ENCODE measurements at regions not wholly inside any gene's neighbourhood (a gene's known extent, or its start where the extent isn't known, plus 50 kb on each side); places are given as distances from the start of the nearest gene placed in this dataset.

DNA sequence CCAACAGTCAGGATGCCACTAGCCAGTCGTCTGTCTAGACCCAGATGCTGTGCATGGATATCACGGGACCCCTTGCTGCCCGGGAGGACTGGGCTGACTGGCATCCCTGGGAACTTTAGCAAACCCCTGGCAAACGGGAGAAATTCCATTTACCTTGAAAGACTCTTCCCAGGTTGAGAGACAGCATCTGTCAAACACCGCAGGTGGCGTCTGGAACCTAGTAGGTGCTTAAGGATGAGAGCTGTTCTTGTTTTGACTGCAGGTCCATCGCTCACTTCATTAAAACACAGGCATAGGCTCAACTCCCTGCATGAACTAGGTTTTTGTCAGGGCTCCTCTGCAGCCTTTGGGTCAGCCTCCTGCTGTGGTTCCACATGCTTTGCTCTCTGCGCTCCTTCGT, 546.3 kb downstream of the BCL11B start:
- DNase-seq (ENCODE audit: low read depth): no peak
- H3K4me3 ChIP-seq (ENCODE audit: low read length): no peak overlapping the region
- no peak for TF ChIP-seq CTCF (conservative IDR thresholded peaks at IDR 0.05; ENCODE audit: low read depth, low read length)

DNA sequence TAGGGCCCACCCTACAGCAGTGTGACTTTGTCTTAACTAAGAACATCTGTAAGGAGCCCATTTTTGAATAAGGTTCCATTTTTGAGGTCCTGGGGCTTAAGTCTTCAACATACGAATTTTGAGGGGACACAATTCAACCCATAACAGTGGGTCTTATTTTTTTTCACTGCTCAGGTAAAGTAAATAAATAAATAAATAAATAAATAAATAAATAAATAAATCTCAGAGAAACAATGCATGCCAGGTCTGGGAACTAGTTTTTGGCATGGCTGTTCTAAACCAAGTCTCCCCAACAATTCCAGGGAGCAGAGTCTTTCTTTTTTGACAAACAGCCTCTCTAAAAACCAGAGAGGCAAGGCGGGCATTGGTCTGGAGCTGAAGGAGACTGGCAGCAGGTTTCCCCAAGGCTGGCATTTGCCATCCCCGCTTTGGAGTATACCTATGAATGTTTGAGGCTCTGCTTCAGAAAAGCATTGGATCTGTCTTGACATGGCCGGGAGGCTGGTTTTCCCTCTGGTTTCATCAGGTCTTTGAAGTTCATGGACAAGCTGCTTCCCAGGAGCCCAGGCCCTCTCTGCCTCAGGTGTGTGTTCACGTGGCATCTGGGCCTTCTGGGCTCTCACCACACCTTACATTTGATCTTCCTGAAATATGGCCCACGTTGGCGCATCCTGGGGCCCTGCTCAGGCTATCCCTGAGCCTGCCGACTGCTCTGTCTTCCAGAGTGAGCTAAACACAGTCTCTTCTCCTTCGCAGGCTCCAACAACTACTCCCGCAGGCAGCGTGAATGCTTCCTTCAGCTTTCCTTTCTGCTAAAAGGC, 545.2 kb downstream of the BCL11B start:
- DNase-seq (ENCODE audit: low read depth): no peak
- TF ChIP-seq CTCF (conservative IDR thresholded peaks at IDR 0.05; ENCODE audit: low read depth, low read length): no peak
- H3K4me3 ChIP-seq (ENCODE audit: low read length): no peak overlapping the region

DNA sequence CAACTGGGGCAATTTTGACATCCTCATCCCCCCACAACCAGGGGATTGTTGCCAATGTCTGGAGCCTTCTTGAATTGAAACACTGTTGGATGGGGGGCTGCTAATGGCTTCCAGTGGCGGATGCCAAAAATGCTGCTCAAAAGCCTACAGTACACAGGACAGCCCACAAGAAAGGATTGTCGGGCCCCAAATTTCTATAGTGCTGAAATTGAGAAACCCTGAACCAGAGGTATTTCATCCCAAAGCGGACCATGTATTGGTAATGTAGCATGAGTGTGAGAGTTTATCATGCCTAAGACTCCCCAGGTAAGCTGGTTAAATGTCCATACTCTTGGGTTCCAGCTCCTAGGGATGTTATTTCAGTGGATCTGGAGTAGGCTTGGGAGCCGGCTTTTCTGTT, 544.0 kb downstream of the BCL11B start:
- no peak for TF ChIP-seq CTCF (conservative IDR thresholded peaks at IDR 0.05; ENCODE audit: low read depth, low read length)
- H3K4me3 ChIP-seq (ENCODE audit: low read length): no peak overlapping the region
- DNase-seq (ENCODE audit: low read depth): no peak

- no peak overlapping the region for H3K4me3 ChIP-seq (ENCODE audit: low read length)
- no peak for DNase-seq (ENCODE audit: low read depth)
- TF ChIP-seq CTCF (conservative IDR thresholded peaks at IDR 0.05; ENCODE audit: low read depth, low read length): no peak
These were observed 543.2 kb downstream of the BCL11B start for GRCh38 chr14:98728836-98729235.

DNA sequence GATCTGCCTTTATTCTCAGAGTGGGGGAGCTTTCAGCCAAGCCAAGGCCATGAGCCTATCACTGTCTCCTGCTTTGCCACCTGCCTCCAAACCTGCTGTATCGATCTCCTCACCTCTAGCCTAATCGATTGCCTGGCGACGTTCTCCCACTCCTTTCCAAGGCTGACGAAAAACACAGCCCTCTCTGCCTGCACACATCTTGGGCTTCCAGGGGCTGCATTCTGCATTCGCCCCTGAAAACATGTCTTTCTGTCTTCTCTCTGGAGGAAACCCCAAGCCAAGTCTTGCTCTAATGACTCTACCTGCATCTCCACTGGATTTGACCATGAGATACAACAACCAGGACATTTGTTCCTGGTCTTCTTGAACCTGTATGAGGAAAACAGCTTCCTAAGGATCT, 540.7 kb downstream of the BCL11B start:
- TF ChIP-seq CTCF (conservative IDR thresholded peaks at IDR 0.05; ENCODE audit: low read depth, low read length): no peak
- DNase-seq (ENCODE audit: low read depth): no peak
- H3K4me3 ChIP-seq (ENCODE audit: low read length): no peak overlapping the region

GRCh38 chr14:98731701-98732100, 540.3 kb downstream of the BCL11B start:
- no peak overlapping the region for H3K4me3 ChIP-seq (ENCODE audit: low read length)
- DNase-seq (ENCODE audit: low read depth): no peak
- TF ChIP-seq CTCF (conservative IDR thresholded peaks at IDR 0.05; ENCODE audit: low read depth, low read length): no peak

GRCh38 chr14:98733536-98733935, 538.5 kb downstream of the BCL11B start:
- H3K4me3 ChIP-seq (ENCODE audit: low read length): no peak overlapping the region
- no peak for TF ChIP-seq CTCF (conservative IDR thresholded peaks at IDR 0.05; ENCODE audit: low read depth, low read length)
- no peak for DNase-seq (ENCODE audit: low read depth)

All from retinal pigment epithelial cell (primary cell).